B cell (primary cell): ENCODE measurements at regions not wholly inside any gene's neighbourhood (a gene's known extent, or its start where the extent isn't known, plus 50 kb on each side); places are given as distances from the start of the nearest gene placed in this dataset.

Source experiments
- ATAC-seq: fragments of 200-7000 bp; cut with Tn5 transposase; one replicate; pipeline ENCODE4 v1.10.0; 2021; ENCODE audit warnings: low read depth, mild to moderate bottlenecking, moderate number of reproducible peaks, moderate library complexity
- CTCF ChIA-PET: fragments of 350-600 bp; sonication (Branson Sonifier 250); formaldehyde crosslinking; loops from one replicate; lab custom pipeline; 2021; ENCODE audit warnings: antibody characterized with exemption, inconsistent platforms; lab: Charles Lee
- POLR2A ChIA-PET: fragments of 350-600 bp; sonication (Branson Sonifier 250); formaldehyde crosslinking; loops from one replicate; lab custom pipeline; 2021; ENCODE audit warnings: antibody characterized with exemption; lab: Charles Lee
- DNase-seq: peaks from one replicate; pipeline ENCODE4 v3.0.0; 2013
- H2AFZ ChIP-seq: 2 replicates; pipeline ENCODE4 v1.6.1; 2012; ENCODE audit warnings: mild to moderate bottlenecking, low read depth, low read length; ENCODE audit not compliant: insufficient read depth, poor library complexity, severe bottlenecking
- H3K27ac ChIP-seq, 2 donors: 1 replicate in 1 of 2; 2 replicates in 1 of 2; pipeline ENCODE4 v1.5.1; 2012 to 2013; ENCODE audit warnings: low read length in 2 of 2, mild to moderate bottlenecking in 2 of 2, moderate library complexity in 1 of 2
- H3K27me3 ChIP-seq, 4 experiments: fragments of 200-600 bp in 1 of 4; sonication (generic) in 1 of 4; replicated peaks in 1 of 4; 1 replicate in 2 of 4; 2 replicates in 2 of 4; pipeline versions ENCODE4 v1.6.1 to v1.7.0; 2013 to 2016; ENCODE audit warnings: low read length in 3 of 4, mild to moderate bottlenecking in 2 of 4, mixed read lengths in 1 of 4, moderate library complexity in 1 of 4; ENCODE audit not compliant: insufficient read depth in 4 of 4, control insufficient read depth in 3 of 4; ENCODE audit errors: control extremely low read depth in 1 of 4
- H3K36me3 ChIP-seq, 2 experiments: replicated peaks in 1 of 2; 1 replicate in 1 of 2; 2 replicates in 1 of 2; pipeline versions ENCODE4 v1.6.1 to v1.7.1; 2013; ENCODE audit warnings: low read length in 1 of 2; ENCODE audit not compliant: insufficient read depth in 2 of 2, control insufficient read depth in 1 of 2; ENCODE audit errors: control extremely low read depth in 1 of 2, extremely low read depth in 1 of 2
- H3K4me1 ChIP-seq, 2 donors: fragments of 200-600 bp in 1 of 2; sonication (generic) in 1 of 2; 1 replicate in 1 of 2; 2 replicates in 1 of 2; pipeline versions ENCODE4 v1.5.1 to v1.6.1; 2013 to 2017; ENCODE audit warnings: low read length in 2 of 2; ENCODE audit not compliant: control insufficient read depth in 2 of 2, insufficient read depth in 2 of 2
- H3K4me2 ChIP-seq: replicated peaks from 2 replicates; pipeline ENCODE3; 2012; ENCODE audit warnings: mild to moderate bottlenecking, low read depth, low read length; ENCODE audit not compliant: poor library complexity, severe bottlenecking
- H3K4me3 ChIP-seq, 5 experiments: fragments of 200-600 bp in 1 of 5; sonication (generic) in 1 of 5; 1 replicate in 3 of 5; 2 replicates in 2 of 5; pipeline versions ENCODE4 v1.5.1 to v1.7.0; 2011 to 2016; ENCODE audit warnings: low read length in 4 of 5, mild to moderate bottlenecking in 4 of 5, low read depth in 2 of 5, control low read depth in 1 of 5, moderate library complexity in 1 of 5; ENCODE audit not compliant: insufficient read depth in 1 of 5; ENCODE audit errors: control extremely low read depth in 1 of 5, extremely low read depth in 1 of 5
- H3K79me2 ChIP-seq: fragments of 200-600 bp; sonication (generic); one replicate; pipeline ENCODE4 v1.6.0; 2016; ENCODE audit warnings: low read length; ENCODE audit not compliant: control insufficient read depth, insufficient read depth
- H3K9ac ChIP-seq: fragments of 200-600 bp; sonication (generic); 2 replicates; pipeline ENCODE4 v1.6.1; 2017; ENCODE audit warnings: mild to moderate bottlenecking, low read length, moderate library complexity
- H3K9me3 ChIP-seq, 3 donors: one replicate each; pipeline versions ENCODE4 v1.6.1 to v1.7.1; 2013; ENCODE audit warnings: low read length in 2 of 3; ENCODE audit not compliant: control insufficient read depth in 2 of 3, insufficient read depth in 1 of 3; ENCODE audit errors: control extremely low read depth in 1 of 3
- H4K20me1 ChIP-seq: 2 replicates; pipeline ENCODE4 v1.6.0; 2012; ENCODE audit warnings: mild to moderate bottlenecking, low read length; ENCODE audit not compliant: insufficient read depth, control insufficient read depth, poor library complexity, severe bottlenecking
- H3K27ac Mint-ChIP-seq: one replicate; pipeline ENCODE4 v1.8.0; 2021; ENCODE audit warnings: mixed read lengths
- H3K27me3 Mint-ChIP-seq: one replicate; pipeline ENCODE4 v1.8.0; 2021; ENCODE audit warnings: mixed read lengths
- H3K4me1 Mint-ChIP-seq: one replicate; pipeline ENCODE4 v1.8.0; 2021; ENCODE audit warnings: mixed read lengths
- H3K4me3 Mint-ChIP-seq: one replicate; pipeline ENCODE4 v1.8.0; 2021; ENCODE audit warnings: mixed read lengths
- H3K9me3 Mint-ChIP-seq: one replicate; pipeline ENCODE4 v1.8.0; 2022; ENCODE audit warnings: mixed read lengths; ENCODE audit not compliant: insufficient read depth
- EZH2 ChIP-seq: IDR thresholded peaks from 2 replicates; pipeline ENCODE4 v1.6.1; 2012; ENCODE audit warnings: borderline replicate concordance, low read depth, mild to moderate bottlenecking, moderate library complexity, low read length; ENCODE audit not compliant: insufficient read depth, poor library complexity, severe bottlenecking
- WGBS: methylation state at CpG from one replicate; pipeline ENCODE4 v1.1.5; 2013; ENCODE audit warnings: missing lambda C conversion rate; ENCODE audit not compliant: insufficient coverage; 5-methylcytosine and 5-hydroxymethylcytosine counted together
- intact Hi-C: fragments of 100-400 bp; cut with micrococcal nuclease; formaldehyde crosslinking; loops from one replicate; pipeline ENCODE4 v1.10.0; 2022
- TF ChIP-seq, protein P1 (sequence below): fragments of 200-600 bp; IDR thresholded peaks from one replicate; pipeline ENCODE4 v1.8.0; 2022; ENCODE audit warnings: antibody characterized with exemption, mild to moderate bottlenecking

DNA sequence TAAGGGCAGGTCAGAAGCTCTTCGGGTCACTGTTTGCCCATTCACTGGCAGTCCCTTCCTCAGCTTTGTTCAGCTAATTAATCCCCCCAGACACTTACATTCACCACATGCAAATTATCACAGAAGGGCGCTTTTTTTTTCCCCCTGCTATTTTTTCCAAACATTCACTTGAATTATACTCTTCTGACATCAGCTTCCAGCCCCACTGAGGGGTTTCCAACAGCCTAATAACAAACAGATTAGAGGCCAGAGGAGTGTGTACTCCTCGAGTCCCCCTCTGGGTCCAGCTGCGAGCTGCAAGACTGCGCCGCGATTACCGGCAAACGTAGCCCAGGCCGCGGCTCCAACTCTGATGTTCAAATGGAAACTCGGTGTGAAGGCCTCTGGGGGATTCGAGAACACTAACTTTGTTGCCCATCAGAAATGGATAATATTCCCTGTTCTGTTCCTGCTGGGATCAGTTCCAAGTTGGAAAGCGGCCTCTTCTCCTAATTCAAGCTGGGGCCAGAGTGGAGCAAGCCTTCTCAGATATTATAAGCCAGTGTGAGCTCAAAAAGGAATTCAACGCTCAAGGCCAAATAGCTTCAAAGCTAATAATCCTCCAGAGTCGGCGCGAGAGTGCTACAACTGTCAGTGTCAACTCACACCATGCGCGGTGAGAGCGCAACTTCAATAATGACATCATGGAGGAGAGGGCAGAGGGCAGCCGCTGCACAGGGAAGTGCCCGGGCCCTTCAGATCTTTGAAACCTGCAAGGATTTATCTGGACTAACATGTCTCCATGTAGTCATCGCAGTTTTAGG, 560.8 kb downstream of the BNC2 start:
- Histone ChIP-seq H3K27ac (no peak overlapping the region), H3K4me2 (no peak overlapping the region), H4K20me1 (no peaks in the 10 kb centered on the region), H3K36me3 (no peaks in the 10 kb centered on the region), H3K4me1 (no peaks in the 10 kb centered on the region), H3K79me2 (no peaks in the 10 kb centered on the region), H3K4me3 (no peak overlapping the region), H3K27me3 (no peaks in the 10 kb centered on the region), H3K9ac (no peak overlapping the region), H3K9me3 (no peaks in the 10 kb centered on the region), H2AFZ (no peak overlapping the region)
- ChIA-PET CTCF (no interaction called here), POLR2A (no interaction called here)
- intact Hi-C loops = no loop called here
- Mint-ChIP-seq H3K9me3 (peaks cover 2% of the 10 kb centered on the region), H3K4me3 (no peak overlapping the region), H3K4me1 (no peaks in the 10 kb centered on the region), H3K27me3 (no peaks in the 10 kb centered on the region), H3K27ac (no peak overlapping the region)
- 90% methylated on average over 23 of the region's 24 CpGs for WGBS
- DNase-seq = no peak
- no peak for ATAC-seq
- TF ChIP-seq EZH2 = no peak
- TF ChIP-seq, protein P1, sequence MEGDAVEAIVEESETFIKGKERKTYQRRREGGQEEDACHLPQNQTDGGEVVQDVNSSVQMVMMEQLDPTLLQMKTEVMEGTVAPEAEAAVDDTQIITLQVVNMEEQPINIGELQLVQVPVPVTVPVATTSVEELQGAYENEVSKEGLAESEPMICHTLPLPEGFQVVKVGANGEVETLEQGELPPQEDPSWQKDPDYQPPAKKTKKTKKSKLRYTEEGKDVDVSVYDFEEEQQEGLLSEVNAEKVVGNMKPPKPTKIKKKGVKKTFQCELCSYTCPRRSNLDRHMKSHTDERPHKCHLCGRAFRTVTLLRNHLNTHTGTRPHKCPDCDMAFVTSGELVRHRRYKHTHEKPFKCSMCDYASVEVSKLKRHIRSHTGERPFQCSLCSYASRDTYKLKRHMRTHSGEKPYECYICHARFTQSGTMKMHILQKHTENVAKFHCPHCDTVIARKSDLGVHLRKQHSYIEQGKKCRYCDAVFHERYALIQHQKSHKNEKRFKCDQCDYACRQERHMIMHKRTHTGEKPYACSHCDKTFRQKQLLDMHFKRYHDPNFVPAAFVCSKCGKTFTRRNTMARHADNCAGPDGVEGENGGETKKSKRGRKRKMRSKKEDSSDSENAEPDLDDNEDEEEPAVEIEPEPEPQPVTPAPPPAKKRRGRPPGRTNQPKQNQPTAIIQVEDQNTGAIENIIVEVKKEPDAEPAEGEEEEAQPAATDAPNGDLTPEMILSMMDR = no peak

DNA sequence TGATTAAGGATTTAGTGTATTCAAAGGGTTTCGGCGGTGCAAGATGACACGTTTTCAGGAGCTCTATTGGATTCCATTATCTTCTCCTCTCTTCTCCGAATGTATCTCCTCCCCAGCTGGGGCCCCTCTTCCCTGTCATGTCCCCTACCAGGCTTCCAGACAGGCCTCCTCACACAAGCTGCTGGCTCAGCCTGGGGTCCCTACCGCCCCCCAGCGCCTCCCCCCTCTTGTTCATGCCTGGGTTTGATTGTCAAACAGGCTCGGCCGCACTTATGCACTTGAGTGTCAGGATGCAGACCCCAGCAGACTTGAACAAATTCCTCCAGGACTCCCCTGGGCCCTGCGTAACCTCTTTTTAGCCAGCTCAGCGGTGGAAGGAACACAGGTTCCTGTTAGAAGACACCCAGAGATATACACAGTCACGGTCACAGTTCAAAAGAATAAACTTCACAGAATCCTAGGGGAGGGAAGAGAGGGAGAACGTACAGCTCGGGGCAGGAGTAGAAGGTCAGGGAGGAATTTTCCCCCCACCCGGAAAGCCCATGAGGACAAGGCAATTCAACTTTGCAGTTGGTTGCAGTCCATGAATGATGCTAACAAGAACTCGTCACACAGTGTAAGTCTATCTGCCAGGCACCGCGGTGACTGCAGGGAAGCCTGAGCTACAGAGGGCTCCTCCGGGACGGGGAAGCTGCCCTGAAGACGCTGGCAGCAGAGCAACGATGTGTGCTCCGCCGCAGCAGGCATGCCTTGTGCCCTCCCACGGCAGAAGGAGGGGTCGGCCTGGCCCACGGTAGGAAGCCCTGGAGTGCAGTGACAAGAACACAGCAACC, 560.0 kb downstream of the BNC2 start:
- H3K4me3 Mint-ChIP-seq = no peak overlapping the region
- Histone ChIP-seq H3K4me3 (no peak overlapping the region), H3K36me3 (no peaks in the 10 kb centered on the region), H3K9ac (no peak overlapping the region), H3K9me3 (no peaks in the 10 kb centered on the region), H4K20me1 (no peaks in the 10 kb centered on the region), H3K27ac (no peak overlapping the region), H3K79me2 (no peaks in the 10 kb centered on the region), H3K4me2 (no peak overlapping the region), H3K27me3 (no peaks in the 10 kb centered on the region), H3K4me1 (no peaks in the 10 kb centered on the region), H2AFZ (no peak overlapping the region)
- intact Hi-C loops = no loop called here
- ATAC-seq (no peak), DNase-seq (no peak)
- no peak overlapping the region for H3K27ac Mint-ChIP-seq
- peaks cover 2% of the 10 kb centered on the region for H3K9me3 Mint-ChIP-seq
- 90% methylated on average over 23 of the region's 26 CpGs for whole genome bisulfite sequencing
- POLR2A ChIA-PET = no interaction called here
- CTCF ChIA-PET = no interaction called here
- H3K4me1 Mint-ChIP-seq = no peaks in the 10 kb centered on the region
- no peaks in the 10 kb centered on the region for H3K27me3 Mint-ChIP-seq
- TF ChIP-seq, protein P1 = no peak
- no peak for TF ChIP-seq EZH2
